GM12865 (cell line): ENCODE measurements at regions not wholly inside any gene's neighbourhood (a gene's known extent, or its start where the extent isn't known, plus 50 kb on each side); places are given as distances from the start of the nearest gene placed in this dataset.
A peak's percentile ranks its signal among the peaks of the same experiment; 100 is the strongest.

ENCODE experiments used
- DNase-seq: peaks from one replicate; pipeline ENCODE4 v3.0.0; 2010; ENCODE audit warnings: low read depth
- H3K4me3 ChIP-seq: 2 replicates; pipeline ENCODE4 v1.5.1; 2011; ENCODE audit warnings: mild to moderate bottlenecking, low read depth, low read length, control low read depth
- TF ChIP-seq, protein P1 (sequence below): IDR thresholded peaks from 2 replicates; pipeline ENCODE4 v1.5.1; 2011; ENCODE audit warnings: low read length, control low read depth, low read depth, inconsistent platforms; ENCODE audit not compliant: insufficient read depth; ENCODE audit errors: missing control alignments

DNA sequence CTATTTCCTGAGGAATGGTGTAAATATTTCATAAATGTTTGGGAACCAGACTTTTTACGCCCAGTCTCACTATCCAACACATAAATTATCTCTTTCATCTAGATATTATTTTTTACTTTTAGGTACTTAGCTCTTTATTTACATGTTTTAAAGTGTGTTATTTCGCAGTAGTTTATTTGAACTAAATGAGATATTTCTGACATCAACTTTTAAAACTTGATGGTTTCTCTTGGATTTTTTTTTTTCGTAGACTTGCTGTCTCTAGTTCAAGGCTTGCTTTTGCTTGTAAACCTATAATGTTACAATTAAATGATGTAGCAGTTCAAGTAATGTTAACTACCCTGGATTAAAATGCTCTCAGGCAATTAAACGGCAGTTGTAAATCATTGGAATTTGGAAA lies 241.7 kb upstream of the PDE3A start:
- DNase-seq = no peak
- no peak overlapping the region for H3K4me3 ChIP-seq
- TF ChIP-seq, protein P1, sequence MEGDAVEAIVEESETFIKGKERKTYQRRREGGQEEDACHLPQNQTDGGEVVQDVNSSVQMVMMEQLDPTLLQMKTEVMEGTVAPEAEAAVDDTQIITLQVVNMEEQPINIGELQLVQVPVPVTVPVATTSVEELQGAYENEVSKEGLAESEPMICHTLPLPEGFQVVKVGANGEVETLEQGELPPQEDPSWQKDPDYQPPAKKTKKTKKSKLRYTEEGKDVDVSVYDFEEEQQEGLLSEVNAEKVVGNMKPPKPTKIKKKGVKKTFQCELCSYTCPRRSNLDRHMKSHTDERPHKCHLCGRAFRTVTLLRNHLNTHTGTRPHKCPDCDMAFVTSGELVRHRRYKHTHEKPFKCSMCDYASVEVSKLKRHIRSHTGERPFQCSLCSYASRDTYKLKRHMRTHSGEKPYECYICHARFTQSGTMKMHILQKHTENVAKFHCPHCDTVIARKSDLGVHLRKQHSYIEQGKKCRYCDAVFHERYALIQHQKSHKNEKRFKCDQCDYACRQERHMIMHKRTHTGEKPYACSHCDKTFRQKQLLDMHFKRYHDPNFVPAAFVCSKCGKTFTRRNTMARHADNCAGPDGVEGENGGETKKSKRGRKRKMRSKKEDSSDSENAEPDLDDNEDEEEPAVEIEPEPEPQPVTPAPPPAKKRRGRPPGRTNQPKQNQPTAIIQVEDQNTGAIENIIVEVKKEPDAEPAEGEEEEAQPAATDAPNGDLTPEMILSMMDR = no peak

GRCh38 chr12:20127413-20127812 lies 240.9 kb upstream of the PDE3A start:
- DNase-seq = no peak
- TF ChIP-seq, protein P1 = no peak
- H3K4me3 ChIP-seq = no peak overlapping the region

GRCh38 chr12:20128928-20129327 lies 239.4 kb upstream of the PDE3A start:
- TF ChIP-seq, protein P1 = no peak
- DNase-seq = no peak
- no peak overlapping the region for H3K4me3 ChIP-seq

DNA sequence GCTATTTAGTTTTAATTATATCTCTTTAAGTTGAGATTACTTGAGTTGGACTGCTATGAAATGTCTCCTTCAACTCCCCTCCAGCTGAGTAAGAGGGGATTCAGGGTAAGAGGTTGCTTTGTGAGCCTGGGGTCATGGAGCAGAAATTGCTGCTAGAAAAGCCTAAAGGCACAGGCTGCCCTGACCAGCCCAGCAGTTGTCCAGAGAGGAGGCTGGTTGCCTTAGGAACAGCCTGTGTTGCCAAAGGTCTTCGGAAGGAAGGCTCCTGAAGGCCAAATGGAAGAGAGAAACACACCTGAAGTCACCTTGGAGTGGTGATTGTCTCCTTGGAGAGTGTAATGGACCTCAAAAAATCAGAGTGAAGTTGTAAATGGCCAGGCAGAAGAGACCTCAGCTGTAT lies 235.5 kb upstream of the PDE3A start:
- H3K4me3 ChIP-seq = no peak overlapping the region
- no peak for DNase-seq
- TF ChIP-seq, protein P1 = no peak

DNA sequence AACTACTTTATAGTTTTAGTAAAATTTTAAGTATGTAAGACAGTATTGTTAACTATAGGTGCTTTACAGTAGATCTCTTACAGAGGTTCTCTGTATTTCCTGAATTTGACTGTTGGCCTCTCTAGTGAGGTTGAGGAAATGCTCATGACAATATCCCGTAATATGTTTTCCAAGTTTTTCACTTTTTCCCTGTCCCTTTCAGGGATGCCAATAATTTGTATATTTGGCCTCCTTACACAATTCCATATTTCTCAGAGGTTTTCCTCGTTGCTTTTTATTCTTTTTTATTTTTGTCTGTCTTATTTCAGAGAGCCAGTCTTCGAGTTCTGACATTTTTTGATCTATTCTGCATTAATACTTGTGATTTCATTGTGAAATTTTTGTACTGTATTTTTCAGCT lies 233.7 kb upstream of the PDE3A start:
- DNase-seq = no peak
- no peak overlapping the region for H3K4me3 ChIP-seq

GRCh38 chr12:20140751-20141150 lies 227.6 kb upstream of the PDE3A start:
- peak; percentile 25 for DNase-seq
- H3K4me3 ChIP-seq = no peak overlapping the region
- TF ChIP-seq, protein P1 = no peak

More for the DNA sequence above, 233.7 kb upstream of the PDE3A start:
- TF ChIP-seq, protein P1 = no peak

DNA sequence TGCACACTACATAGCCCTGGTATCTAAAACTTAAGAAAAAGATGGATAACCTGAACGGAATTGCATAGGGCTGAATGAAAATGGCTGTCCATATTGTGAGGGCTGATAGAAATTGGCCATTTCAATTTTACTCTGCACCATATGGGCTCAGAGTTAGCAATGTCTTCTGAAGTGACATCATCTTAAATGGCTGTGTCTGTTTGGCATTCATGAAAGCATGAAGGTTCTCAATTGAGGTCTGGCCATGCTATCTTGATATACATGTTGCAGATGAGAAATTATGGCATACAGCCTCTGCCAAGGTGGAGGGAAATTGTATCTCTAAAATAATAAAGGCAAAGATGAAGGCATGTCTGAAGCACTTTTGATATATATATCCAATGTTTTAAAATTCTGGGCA lies 226.0 kb upstream of the PDE3A start:
- no peak overlapping the region for H3K4me3 ChIP-seq
- no peak for DNase-seq
- TF ChIP-seq, protein P1 = no peak
